Endodermal cell (in vitro differentiated cells): ENCODE measurements at regions not wholly inside any gene's neighbourhood (a gene's known extent, or its start where the extent isn't known, plus 50 kb on each side); places are given as distances from the start of the nearest gene placed in this dataset.

Experiments used
- DNase-seq: peaks from one replicate; pipeline ENCODE4 v3.0.0-alpha.2; 2017
- H3K27ac ChIP-seq: 2 replicates; pipeline ENCODE4 v1.5.1; 2013; ENCODE audit warnings: mild to moderate bottlenecking, low read depth, low read length, moderate library complexity
- H3K27me3 ChIP-seq: 2 replicates; pipeline ENCODE4 v1.6.1; 2013; ENCODE audit warnings: mild to moderate bottlenecking, low read length, moderate library complexity; ENCODE audit not compliant: insufficient read depth, control insufficient read depth, poor library complexity, severe bottlenecking
- H3K36me3 ChIP-seq: 2 replicates; pipeline ENCODE4 v1.7.0; 2013; ENCODE audit warnings: mild to moderate bottlenecking, low read length, moderate library complexity; ENCODE audit not compliant: control insufficient read depth, insufficient read depth
- H3K4me1 ChIP-seq: one replicate; pipeline ENCODE4 v1.7.0; 2013; ENCODE audit warnings: low read length; ENCODE audit not compliant: control insufficient read depth, insufficient read depth
- H3K4me3 ChIP-seq: 2 replicates; pipeline ENCODE4 v1.5.1; 2013; ENCODE audit warnings: mild to moderate bottlenecking, low read length, moderate library complexity
- H3K9ac ChIP-seq: 2 replicates; pipeline ENCODE4 v1.6.1; 2013; ENCODE audit warnings: mild to moderate bottlenecking, low read length, moderate library complexity; ENCODE audit not compliant: poor library complexity, severe bottlenecking; ENCODE audit errors: extremely low read depth
- H3K9me3 ChIP-seq: 2 replicates; pipeline ENCODE4 v1.6.1; 2013; ENCODE audit warnings: mild to moderate bottlenecking, low read length, moderate library complexity; ENCODE audit not compliant: control insufficient read depth
- H3K27ac Mint-ChIP-seq: 2 replicates; pipeline ENCODE4 v1.8.0; 2020; ENCODE audit warnings: mixed read lengths
- H3K27me3 Mint-ChIP-seq: 2 replicates; pipeline ENCODE4 v1.8.0; 2021; ENCODE audit warnings: mild to moderate bottlenecking, mixed read lengths; ENCODE audit not compliant: insufficient read depth
- H3K36me3 Mint-ChIP-seq: 2 replicates; pipeline ENCODE4 v1.8.0; 2020; ENCODE audit warnings: low read depth, mixed read lengths
- H3K4me1 Mint-ChIP-seq: 2 replicates; pipeline ENCODE4 v1.8.0; 2020; ENCODE audit warnings: mixed read lengths
- H3K4me3 Mint-ChIP-seq: 2 replicates; pipeline ENCODE4 v1.8.0; 2020; ENCODE audit warnings: mild to moderate bottlenecking, moderate library complexity, mixed read lengths
- H3K9me3 Mint-ChIP-seq: 2 replicates; pipeline ENCODE4 v1.8.0; 2020; ENCODE audit warnings: mild to moderate bottlenecking, mixed read lengths
- WGBS, 2 experiments: methylation state at CpG; one replicate each; pipeline versions ENCODE4 v1.1.5 to v1.1.7; 2013; ENCODE audit warnings: missing lambda C conversion rate in 2 of 2, mixed read lengths in 1 of 2; ENCODE audit not compliant: insufficient coverage in 1 of 2, insufficient read length in 1 of 2; 5-methylcytosine and 5-hydroxymethylcytosine counted together
- TF ChIP-seq, protein P1 (sequence below): fragments of 200-600 bp; sonication (generic); conservative IDR thresholded peaks from 2 replicates; pipeline ENCODE4 v1.5.0; 2021; ENCODE audit warnings: antibody characterized with exemption, mild to moderate bottlenecking

GRCh38 chr13:76472916-76473315 lies 413.3 kb downstream of the KCTD12 start:
- H3K4me3 ChIP-seq: no peak overlapping the region
- H3K27ac Mint-ChIP-seq: no peak overlapping the region
- no peaks in the 10 kb centered on the region for H3K9me3 Mint-ChIP-seq
- peaks cover 11% of the 10 kb centered on the region for H3K4me1 Mint-ChIP-seq
- H3K4me1 ChIP-seq: no peaks in the 10 kb centered on the region
- H3K36me3 ChIP-seq: no peaks in the 10 kb centered on the region
- no peak for DNase-seq
- H3K36me3 Mint-ChIP-seq: no peaks in the 10 kb centered on the region
- no peak overlapping the region for H3K27ac ChIP-seq
- TF ChIP-seq, protein P1, sequence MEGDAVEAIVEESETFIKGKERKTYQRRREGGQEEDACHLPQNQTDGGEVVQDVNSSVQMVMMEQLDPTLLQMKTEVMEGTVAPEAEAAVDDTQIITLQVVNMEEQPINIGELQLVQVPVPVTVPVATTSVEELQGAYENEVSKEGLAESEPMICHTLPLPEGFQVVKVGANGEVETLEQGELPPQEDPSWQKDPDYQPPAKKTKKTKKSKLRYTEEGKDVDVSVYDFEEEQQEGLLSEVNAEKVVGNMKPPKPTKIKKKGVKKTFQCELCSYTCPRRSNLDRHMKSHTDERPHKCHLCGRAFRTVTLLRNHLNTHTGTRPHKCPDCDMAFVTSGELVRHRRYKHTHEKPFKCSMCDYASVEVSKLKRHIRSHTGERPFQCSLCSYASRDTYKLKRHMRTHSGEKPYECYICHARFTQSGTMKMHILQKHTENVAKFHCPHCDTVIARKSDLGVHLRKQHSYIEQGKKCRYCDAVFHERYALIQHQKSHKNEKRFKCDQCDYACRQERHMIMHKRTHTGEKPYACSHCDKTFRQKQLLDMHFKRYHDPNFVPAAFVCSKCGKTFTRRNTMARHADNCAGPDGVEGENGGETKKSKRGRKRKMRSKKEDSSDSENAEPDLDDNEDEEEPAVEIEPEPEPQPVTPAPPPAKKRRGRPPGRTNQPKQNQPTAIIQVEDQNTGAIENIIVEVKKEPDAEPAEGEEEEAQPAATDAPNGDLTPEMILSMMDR: no peak
- H3K27me3 ChIP-seq: no peaks in the 10 kb centered on the region
- H3K4me3 Mint-ChIP-seq: no peak overlapping the region
- no peak overlapping the region for H3K9ac ChIP-seq
- H3K27me3 Mint-ChIP-seq: no peaks in the 10 kb centered on the region
- H3K9me3 ChIP-seq: no peaks in the 10 kb centered on the region
- 88 to 100% methylated on average over 1 to 2 of the region's 2 CpGs for WGBS, 2 experiments

DNA sequence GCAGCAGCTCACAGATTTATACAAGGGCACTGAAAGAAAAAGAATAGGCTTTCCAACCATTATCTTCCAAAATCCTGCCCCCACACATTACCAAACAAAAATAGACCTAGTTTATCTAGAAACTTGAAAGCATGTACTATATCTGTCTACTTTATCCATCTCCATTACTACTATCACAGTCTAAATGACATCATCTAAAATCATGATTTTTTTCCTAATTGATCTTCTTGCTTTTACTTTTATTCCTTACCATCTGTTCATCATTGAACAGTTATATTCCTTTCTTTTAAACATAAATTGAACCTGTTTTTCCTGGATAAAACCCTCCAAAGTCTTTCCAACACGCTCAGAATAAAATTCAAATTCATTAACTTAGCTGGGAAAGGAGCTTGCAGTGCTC lies 414.7 kb downstream of the KCTD12 start:
- H3K27me3 Mint-ChIP-seq: no peaks in the 10 kb centered on the region
- DNase-seq: no peak
- no peaks in the 10 kb centered on the region for H3K4me1 ChIP-seq
- no peak overlapping the region for H3K4me3 ChIP-seq
- H3K4me3 Mint-ChIP-seq: no peak overlapping the region
- H3K36me3 Mint-ChIP-seq: no peaks in the 10 kb centered on the region
- H3K9ac ChIP-seq: no peak overlapping the region
- no peaks in the 10 kb centered on the region for H3K27me3 ChIP-seq
- no peaks in the 10 kb centered on the region for H3K36me3 ChIP-seq
- peaks cover 11% of the 10 kb centered on the region for H3K4me1 Mint-ChIP-seq
- no peaks in the 10 kb centered on the region for H3K9me3 ChIP-seq
- H3K27ac Mint-ChIP-seq: no peak overlapping the region
- H3K27ac ChIP-seq: no peak overlapping the region
- 89 to 100% methylated on average over 1 of the region's 1 CpG for WGBS, 2 experiments
- TF ChIP-seq, protein P1: no peak
- no peaks in the 10 kb centered on the region for H3K9me3 Mint-ChIP-seq

- H3K9ac ChIP-seq: no peak overlapping the region
- H3K9me3 Mint-ChIP-seq: no peaks in the 10 kb centered on the region
- H3K27me3 ChIP-seq: no peaks in the 10 kb centered on the region
- no peak overlapping the region for H3K27ac Mint-ChIP-seq
- no peak overlapping the region for H3K4me3 Mint-ChIP-seq
- no peaks in the 10 kb centered on the region for H3K36me3 Mint-ChIP-seq
- no peaks in the 10 kb centered on the region for H3K36me3 ChIP-seq
- DNase-seq: no peak
- no peaks in the 10 kb centered on the region for H3K4me1 ChIP-seq
- WGBS, 2 experiments: 96% methylated on average over 6 of the region's 6 CpGs; no CpG with 5 or more reads in 1 of the 2 experiments
- H3K4me3 ChIP-seq: no peak overlapping the region
- no peaks in the 10 kb centered on the region for H3K27me3 Mint-ChIP-seq
- TF ChIP-seq, protein P1: no peak
- H3K9me3 ChIP-seq: no peaks in the 10 kb centered on the region
- H3K27ac ChIP-seq: no peak overlapping the region
- H3K4me1 Mint-ChIP-seq: peaks cover 11% of the 10 kb centered on the region
Observed at GRCh38 chr13:76470991-76471390, 415.2 kb downstream of the KCTD12 start.
